GM19043 (cell line): ENCODE measurements at regions not wholly inside any gene's neighbourhood (a gene's known extent, or its start where the extent isn't known, plus 50 kb on each side); places are given as distances from the start of the nearest gene placed in this dataset.
"Not testable (repeated sequence)": the region's sequence is repeated elsewhere in the genome, so short reads cannot be mapped to it uniquely, and the experiment has no call there.

ENCODE experiments used
- ATAC-seq: cut with Tn5 transposase; IDR thresholded peaks from one replicate; pipeline ENCODE4 v1.9.1; 2021; ENCODE audit warnings: low read depth; ENCODE audit not compliant: unreplicated experiment

GRCh38 chr20:22834651-22835256, 200.4 kb upstream of the SSTR4 start:
- no peak for ATAC-seq

GRCh38 chr20:22836211-22836610, 198.9 kb upstream of the SSTR4 start:
- ATAC-seq: no peak

DNA sequence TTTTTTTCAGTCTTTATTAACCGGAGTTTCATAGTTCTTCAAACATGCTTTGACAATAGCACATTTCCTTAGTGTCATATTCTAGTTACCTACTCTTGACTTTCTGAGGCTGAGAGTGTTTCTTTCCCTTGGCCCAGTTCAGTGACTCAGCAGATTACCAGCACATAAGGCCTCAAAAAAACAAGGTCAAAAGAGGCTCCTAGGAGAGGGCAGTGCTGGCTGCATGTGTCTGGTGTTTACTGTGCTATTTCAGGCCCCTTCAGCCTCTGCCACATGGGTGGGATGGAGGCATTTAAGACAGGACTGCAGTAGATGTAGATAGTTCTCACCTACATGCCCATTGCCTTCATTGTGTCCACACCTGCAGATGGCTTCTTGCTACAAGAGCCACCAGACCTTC, 198.2 kb upstream of the SSTR4 start:
- no peak for ATAC-seq

- no peak for ATAC-seq
Measured at GRCh38 chr20:22838001-22838400, 197.1 kb upstream of the SSTR4 start.

GRCh38 chr20:22841846-22842245, 193.3 kb upstream of the SSTR4 start:
- no peak for ATAC-seq

- no peak for ATAC-seq
Measured at GRCh38 chr20:22842793-22843192, 192.3 kb upstream of the SSTR4 start.

- no peak for ATAC-seq
Measured at GRCh38 chr20:22844959-22845358, 190.2 kb upstream of the SSTR4 start.

GRCh38 chr20:22846863-22847262, 188.2 kb upstream of the SSTR4 start:
- ATAC-seq: no peak

GRCh38 chr20:22848364-22848763, 186.7 kb upstream of the SSTR4 start:
- no peak for ATAC-seq

DNA sequence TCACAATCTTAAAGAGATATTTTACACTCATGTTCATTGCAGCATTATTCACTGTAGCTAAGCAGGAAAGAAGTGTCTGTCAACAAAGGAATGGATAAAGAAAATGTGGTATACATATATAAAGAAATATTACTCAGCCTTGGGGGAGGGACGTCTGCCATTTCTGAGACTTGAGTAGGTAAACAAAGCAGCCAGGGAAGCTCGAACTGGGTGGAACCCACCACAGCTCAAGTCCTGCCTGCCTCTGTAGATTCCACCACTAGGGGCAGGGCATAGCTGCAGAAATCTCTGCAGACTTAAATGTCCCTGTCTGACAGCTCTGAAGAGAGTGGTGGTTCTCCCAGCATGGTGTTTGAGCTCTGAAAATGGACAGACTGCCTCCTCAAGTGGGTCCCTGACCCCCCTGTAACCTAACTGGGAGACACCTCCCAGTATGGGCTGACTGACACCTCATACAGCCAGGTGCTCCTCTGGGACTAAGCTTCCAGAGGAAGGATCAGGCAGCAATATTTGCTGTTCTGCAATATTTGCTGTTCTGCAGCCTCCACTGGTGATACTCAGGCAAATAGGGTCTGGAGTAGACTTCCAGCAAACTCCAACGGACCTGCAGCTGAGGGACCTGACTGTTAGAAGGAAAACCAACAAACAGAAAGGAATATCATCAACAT, 183.3 kb upstream of the SSTR4 start:
- not testable (repeated sequence) for ATAC-seq

DNA sequence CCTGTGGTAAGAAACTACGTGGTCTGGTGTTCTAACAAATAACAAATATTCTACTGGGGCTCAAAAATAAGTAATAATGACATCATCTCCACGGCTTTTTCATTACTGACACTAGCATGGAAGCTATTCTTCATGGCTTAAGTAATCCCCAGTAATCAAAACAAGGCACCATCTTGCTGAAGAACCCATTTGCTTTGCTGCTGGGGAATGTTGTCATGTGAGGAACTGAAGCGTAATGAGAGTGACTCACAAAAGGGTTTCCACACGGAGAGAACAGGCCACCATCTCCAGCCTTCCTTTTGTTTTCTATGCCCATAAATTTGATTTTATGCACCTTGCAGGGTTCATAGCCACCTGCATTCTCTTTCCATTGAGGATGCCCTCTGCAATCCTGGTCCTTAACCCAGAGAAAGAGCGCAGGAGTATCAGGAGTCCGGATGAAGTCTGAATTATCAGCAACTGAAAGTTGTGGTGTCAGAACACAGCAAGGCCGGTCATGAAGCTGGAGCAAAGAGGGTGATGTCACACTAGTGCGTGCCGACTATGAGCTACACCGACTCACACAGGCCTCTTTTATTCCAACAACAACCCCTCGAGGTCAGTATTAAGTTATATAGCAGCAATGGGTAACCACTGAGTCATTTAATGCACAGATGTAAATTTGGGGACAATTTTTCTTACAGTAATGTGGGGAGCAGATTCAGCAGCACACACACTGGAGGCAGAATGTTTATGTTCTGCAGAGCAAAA, 173.7 kb upstream of the SSTR4 start:
- ATAC-seq: no peak

DNA sequence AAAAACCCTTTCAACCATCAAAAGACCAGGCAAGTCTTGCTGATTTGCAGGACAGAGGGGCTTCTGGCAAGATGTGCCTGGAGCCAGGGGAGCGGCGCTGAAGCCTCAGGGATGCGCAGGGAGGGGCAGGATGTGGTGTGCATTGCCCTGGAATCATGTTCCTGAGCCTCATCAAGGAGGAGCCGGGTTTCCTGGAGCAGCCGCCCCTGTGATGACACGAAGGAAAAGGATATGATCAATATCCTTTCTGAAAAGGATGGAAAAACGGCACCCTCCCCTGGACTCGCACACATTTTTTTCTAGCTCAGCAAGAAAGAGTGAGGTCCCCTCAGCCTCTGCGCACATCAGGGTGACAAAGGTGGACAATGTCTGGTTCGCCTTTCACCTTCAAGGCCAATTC, 173.1 kb upstream of the SSTR4 start:
- no peak for ATAC-seq

- ATAC-seq: no peak
Measured at GRCh38 chr20:22862671-22863230, 172.4 kb upstream of the SSTR4 start.

GRCh38 chr20:22863826-22864225, 171.3 kb upstream of the SSTR4 start:
- no peak for ATAC-seq

DNA sequence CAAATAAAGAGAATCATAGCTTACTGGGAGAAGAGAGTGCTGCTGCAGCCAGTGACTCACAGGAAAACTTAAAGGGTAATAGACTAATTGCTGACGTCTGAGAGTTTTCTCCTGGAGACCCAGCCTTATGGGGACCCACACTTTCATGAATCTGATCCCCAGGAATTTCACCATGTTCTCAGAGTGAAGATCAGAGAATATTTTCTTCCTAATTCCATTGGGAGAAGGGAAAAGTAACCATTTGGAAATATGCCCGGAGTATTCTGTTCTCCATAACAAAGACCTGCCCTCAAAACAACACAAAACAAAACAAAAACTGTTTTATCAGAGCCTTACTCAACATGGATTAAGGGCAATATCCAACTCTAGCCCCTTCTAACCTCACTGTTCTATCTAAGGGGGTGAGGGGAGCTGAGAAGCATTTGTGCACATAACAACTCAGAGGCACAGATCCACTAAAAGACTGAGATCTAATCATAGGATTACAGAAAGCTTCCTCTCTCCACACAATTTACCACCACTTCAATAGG, 168.2 kb upstream of the SSTR4 start:
- ATAC-seq: no peak

DNA sequence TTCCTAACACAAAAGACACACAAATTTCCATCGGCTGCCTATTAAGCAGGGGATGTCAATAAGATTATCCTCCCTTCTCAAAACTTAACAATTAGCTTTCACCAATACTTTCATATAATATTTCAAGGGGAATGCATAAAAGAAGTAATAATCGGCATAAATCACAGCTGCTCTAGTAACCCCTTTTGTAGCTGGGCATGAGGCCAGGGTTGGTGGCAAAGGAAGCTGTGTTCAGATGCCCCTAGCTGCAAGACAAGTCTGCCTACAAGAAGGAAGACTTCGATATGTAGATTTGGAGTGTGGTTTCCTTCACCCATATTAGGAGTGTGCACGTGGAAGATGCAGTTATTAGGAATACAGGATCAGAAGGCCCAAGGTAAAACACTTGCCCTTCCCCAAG, 156.9 kb upstream of the SSTR4 start:
- ATAC-seq: no peak

DNA sequence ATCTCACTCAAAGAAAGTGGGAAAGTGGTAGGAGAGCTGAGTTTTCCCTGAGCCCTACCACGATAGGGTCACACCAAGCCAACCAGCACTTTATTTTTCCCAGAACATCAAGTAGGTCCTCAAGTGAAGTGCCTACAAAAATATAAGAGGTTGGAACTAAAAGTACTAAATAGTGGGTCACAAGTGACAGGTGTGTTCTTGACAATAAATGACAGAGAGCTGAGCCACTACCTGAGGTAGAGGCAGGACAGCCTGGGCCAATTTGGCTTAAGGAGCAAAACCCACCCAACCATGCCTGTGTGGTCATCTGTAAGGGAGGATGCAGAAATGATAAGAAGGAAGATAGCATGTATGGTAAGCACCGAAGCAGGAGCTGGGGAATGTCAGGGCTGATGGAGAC, 154.8 kb upstream of the SSTR4 start:
- ATAC-seq: no peak

- no peak for ATAC-seq
Measured at GRCh38 chr20:22887796-22888195, 147.3 kb upstream of the SSTR4 start.

DNA sequence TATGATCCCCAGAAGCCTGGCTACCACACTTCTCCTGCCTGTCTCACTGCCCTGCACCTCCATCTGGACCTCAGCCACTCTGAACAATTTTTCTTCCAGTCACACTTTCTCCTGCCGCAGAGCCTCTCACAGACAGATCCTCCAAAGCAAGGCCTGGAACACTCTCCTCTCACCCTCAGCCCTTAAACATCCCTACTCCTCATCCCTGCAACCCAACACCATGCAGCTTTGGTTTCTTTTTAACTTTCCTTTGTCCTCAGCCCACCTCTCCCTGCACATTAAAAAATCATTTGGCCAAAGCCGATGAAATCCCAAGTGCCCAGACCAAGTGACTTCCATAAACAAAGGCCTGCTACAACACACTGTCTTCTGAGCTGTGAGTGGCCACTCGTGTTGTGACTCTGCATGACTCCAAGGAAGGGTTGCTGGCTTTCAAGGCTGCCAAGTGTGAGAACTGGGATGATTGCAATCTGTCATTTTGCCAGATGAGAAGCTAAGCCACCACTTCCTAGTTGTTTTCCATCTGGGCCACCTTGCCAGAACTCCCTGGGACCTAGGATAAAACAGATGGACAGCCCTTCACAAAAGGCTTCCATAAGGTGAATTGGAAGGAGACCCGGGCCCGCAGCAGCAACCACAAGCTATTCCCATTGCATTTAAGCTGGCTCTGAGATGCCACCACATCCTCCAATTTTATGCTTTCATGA, 144.4 kb upstream of the SSTR4 start:
- no peak for ATAC-seq

DNA sequence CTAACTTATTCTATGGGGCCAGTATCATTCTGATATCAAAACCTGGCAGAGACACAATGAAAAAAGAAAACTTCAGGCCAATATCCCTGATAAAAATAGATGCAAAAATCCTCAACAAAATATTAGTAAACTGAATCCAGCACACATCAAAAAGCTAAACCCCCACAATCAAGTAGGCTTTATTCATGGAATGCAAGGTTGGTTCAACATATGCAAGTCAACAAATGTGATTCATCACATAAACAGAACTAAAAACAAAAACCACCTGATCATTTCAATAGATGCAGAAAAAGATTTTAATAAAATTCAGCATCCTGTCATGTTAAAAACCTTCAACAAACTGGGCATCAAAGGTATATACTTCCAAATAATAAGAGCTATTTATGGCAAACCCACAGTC, 133.9 kb upstream of the SSTR4 start:
- ATAC-seq: no peak

- no peak for ATAC-seq
Measured at GRCh38 chr20:22901921-22902320, 133.2 kb upstream of the SSTR4 start.
